HL-60 (cell line): ENCODE measurements at regions not wholly inside any gene's neighbourhood (a gene's known extent, or its start where the extent isn't known, plus 50 kb on each side); places are given as distances from the start of the nearest gene placed in this dataset.

ENCODE experiments used
- CTCF ChIP-seq: IDR thresholded peaks from one replicate; pipeline ENCODE4 v1.5.1; 2011; ENCODE audit warnings: low read length, control low read depth, inconsistent platforms; ENCODE audit not compliant: insufficient read depth
- GABPA ChIP-seq: IDR thresholded peaks from 2 replicates; pipeline ENCODE4 v1.6.1; 2012; ENCODE audit warnings: low read depth
- POLR2AphosphoS5 ChIP-seq: IDR thresholded peaks from 2 replicates; pipeline ENCODE4 v1.6.1; 2012; ENCODE audit warnings: low read depth
- TF ChIP-seq, protein P1 (sequence below): IDR thresholded peaks from 2 replicates; pipeline ENCODE4 v1.6.1; 2012; ENCODE audit warnings: low read depth; ENCODE audit not compliant: insufficient replicate concordance

- TF ChIP-seq CTCF = no peak
- TF ChIP-seq, protein P1, sequence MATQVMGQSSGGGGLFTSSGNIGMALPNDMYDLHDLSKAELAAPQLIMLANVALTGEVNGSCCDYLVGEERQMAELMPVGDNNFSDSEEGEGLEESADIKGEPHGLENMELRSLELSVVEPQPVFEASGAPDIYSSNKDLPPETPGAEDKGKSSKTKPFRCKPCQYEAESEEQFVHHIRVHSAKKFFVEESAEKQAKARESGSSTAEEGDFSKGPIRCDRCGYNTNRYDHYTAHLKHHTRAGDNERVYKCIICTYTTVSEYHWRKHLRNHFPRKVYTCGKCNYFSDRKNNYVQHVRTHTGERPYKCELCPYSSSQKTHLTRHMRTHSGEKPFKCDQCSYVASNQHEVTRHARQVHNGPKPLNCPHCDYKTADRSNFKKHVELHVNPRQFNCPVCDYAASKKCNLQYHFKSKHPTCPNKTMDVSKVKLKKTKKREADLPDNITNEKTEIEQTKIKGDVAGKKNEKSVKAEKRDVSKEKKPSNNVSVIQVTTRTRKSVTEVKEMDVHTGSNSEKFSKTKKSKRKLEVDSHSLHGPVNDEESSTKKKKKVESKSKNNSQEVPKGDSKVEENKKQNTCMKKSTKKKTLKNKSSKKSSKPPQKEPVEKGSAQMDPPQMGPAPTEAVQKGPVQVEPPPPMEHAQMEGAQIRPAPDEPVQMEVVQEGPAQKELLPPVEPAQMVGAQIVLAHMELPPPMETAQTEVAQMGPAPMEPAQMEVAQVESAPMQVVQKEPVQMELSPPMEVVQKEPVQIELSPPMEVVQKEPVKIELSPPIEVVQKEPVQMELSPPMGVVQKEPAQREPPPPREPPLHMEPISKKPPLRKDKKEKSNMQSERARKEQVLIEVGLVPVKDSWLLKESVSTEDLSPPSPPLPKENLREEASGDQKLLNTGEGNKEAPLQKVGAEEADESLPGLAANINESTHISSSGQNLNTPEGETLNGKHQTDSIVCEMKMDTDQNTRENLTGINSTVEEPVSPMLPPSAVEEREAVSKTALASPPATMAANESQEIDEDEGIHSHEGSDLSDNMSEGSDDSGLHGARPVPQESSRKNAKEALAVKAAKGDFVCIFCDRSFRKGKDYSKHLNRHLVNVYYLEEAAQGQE = no peak
- no peak for TF ChIP-seq GABPA
- TF ChIP-seq POLR2AphosphoS5 = no peak
These were observed 175.4 kb upstream of the RFC3 start for GRCh38 chr13:33642374-33643065.
